OCI-LY1 (cell line): ENCODE measurements at regions not wholly inside any gene's neighbourhood (a gene's known extent, or its start where the extent isn't known, plus 50 kb on each side); places are given as distances from the start of the nearest gene placed in this dataset.

Source experiments
- H2AFZ ChIP-seq: fragments of 200-600 bp; sonication (generic), shearing (Covaris generic); 2 replicates; pipeline ENCODE4 v1.6.0; 2014; ENCODE audit warnings: antibody characterized with exemption, mild to moderate bottlenecking, low read length
- H3F3A ChIP-seq: fragments of 200-600 bp; sonication (generic), shearing (Covaris generic); 2 replicates; pipeline ENCODE4 v1.6.0; 2014; ENCODE audit warnings: mild to moderate bottlenecking, antibody characterized with exemption, low read length, moderate library complexity; ENCODE audit not compliant: insufficient read depth
- H3K27ac ChIP-seq: fragments of 200-600 bp; sonication (generic); 2 replicates; pipeline ENCODE4 v1.5.1; 2014; ENCODE audit warnings: low read length, mixed run types, mild to moderate bottlenecking, low read depth; ENCODE audit not compliant: poor library complexity, severe bottlenecking
- H3K27me3 ChIP-seq: fragments of 200-600 bp; sonication (generic); 2 replicates; pipeline ENCODE4 v1.6.0; 2014; ENCODE audit warnings: antibody characterized with exemption, mild to moderate bottlenecking, low read length, moderate library complexity; ENCODE audit not compliant: insufficient read depth
- H3K36me3 ChIP-seq: fragments of 200-600 bp; sonication (generic); 2 replicates; pipeline ENCODE4 v1.6.1; 2014; ENCODE audit warnings: mild to moderate bottlenecking, antibody characterized with exemption, low read length, moderate library complexity, mixed read lengths; ENCODE audit not compliant: insufficient read depth
- H3K4me1 ChIP-seq: fragments of 200-600 bp; sonication (generic); 2 replicates; pipeline ENCODE4 v1.5.1; 2014; ENCODE audit warnings: mild to moderate bottlenecking, low read length, moderate library complexity; ENCODE audit not compliant: insufficient read depth, severe bottlenecking
- H3K4me2 ChIP-seq: fragments of 200-600 bp; sonication (generic), shearing (Covaris generic); 2 replicates; pipeline ENCODE4 v1.6.1; 2014; ENCODE audit warnings: low read length
- H3K4me3 ChIP-seq: fragments of 200-600 bp; sonication (generic); 2 replicates; pipeline ENCODE4 v1.5.1; 2014; ENCODE audit warnings: low read length, low read depth, mild to moderate bottlenecking, mixed read lengths; ENCODE audit not compliant: poor library complexity, severe bottlenecking
- H3K79me2 ChIP-seq: fragments of 200-600 bp; shearing (Covaris generic); 2 replicates; pipeline ENCODE4 v1.6.1; 2016; ENCODE audit warnings: mixed run types, low read length, mixed read lengths; ENCODE audit not compliant: insufficient read depth
- H3K9ac ChIP-seq: fragments of 200-600 bp; sonication (generic), shearing (Covaris generic); 2 replicates; pipeline ENCODE4 v1.6.1; 2014; ENCODE audit warnings: mild to moderate bottlenecking, low read length, mixed read lengths
- H3K9me2 ChIP-seq: fragments of 200-600 bp; sonication (generic), shearing (Covaris generic); 2 replicates; pipeline ENCODE4 v1.6.1; 2014; ENCODE audit warnings: low read depth, mild to moderate bottlenecking, low read length, mixed read lengths
- H3K9me3 ChIP-seq: fragments of 200-600 bp; shearing (Covaris generic); 2 replicates; pipeline ENCODE4 v1.6.1; 2014; ENCODE audit warnings: low read length, mixed read lengths
- H4K20me1 ChIP-seq: fragments of 200-600 bp; sonication (generic), shearing (Covaris generic); 2 replicates; pipeline ENCODE4 v1.6.0; 2016; ENCODE audit warnings: mild to moderate bottlenecking, low read length; ENCODE audit not compliant: insufficient read depth
- EZH2 ChIP-seq: fragments of 200-600 bp; sonication (generic), shearing (Covaris generic); IDR thresholded peaks from 2 replicates; pipeline ENCODE4 v1.8.0; 2017; ENCODE audit warnings: borderline replicate concordance, mixed run types, mild to moderate bottlenecking, antibody characterized with exemption, low read length, moderate library complexity, mixed read lengths
- TF ChIP-seq, protein P1 (sequence below): fragments of 200-600 bp; sonication (generic), shearing (Covaris generic); IDR thresholded peaks from 2 replicates; pipeline ENCODE4 v1.5.1; 2017; ENCODE audit warnings: mild to moderate bottlenecking, antibody characterized with exemption, low read length, moderate library complexity, mixed read lengths

DNA sequence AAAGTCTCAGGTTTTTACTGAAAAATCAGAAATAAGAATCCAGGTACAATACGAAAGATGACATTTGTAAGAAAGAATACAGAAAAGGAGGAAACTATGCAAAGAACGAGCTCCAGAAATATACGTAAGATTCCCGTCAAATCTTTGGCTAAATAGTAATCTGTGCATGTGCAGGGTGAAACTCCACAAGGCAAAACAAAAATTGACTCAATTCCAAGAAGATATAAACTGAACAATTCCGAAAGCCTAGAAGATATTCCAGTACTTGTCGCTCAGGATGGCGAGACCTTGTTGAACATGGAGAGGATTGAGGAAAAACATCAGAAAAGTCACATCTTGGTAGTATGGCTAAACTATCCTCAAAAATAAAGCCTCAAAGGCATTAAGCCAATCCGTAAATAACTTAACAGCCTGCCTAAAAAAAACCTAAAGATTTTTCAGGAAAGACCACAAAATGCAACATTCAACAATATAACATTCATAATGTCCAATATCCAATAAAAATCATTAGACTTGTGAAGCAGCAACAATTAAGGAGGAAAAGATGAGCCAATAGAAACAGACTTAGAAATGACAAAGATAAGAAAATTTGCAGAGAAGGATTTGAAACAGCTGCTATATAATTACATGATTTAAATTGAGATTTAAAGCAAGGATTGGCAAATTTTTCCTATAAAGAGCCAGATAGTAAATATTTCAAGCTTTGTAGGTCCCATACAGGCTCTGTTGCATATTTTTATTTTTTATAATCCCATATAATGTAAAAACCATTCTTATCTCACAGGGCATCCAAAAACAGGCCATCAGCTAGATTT, 166.4 kb upstream of the UBASH3B start:
- Histone ChIP-seq H3K9me3 (no peaks in the 10 kb centered on the region), H2AFZ (no peak overlapping the region), H3K36me3 (no peaks in the 10 kb centered on the region), H3K27ac (no peak overlapping the region), H3K4me1 (no peaks in the 10 kb centered on the region), H3K9me2 (no peaks in the 10 kb centered on the region), H3K4me2 (no peak overlapping the region), H3F3A (no peaks in the 10 kb centered on the region), H3K4me3 (no peak overlapping the region), H3K9ac (no peak overlapping the region), H4K20me1 (no peaks in the 10 kb centered on the region), H3K27me3 (no peaks in the 10 kb centered on the region), H3K79me2 (no peaks in the 10 kb centered on the region)
- TF ChIP-seq, protein P1, sequence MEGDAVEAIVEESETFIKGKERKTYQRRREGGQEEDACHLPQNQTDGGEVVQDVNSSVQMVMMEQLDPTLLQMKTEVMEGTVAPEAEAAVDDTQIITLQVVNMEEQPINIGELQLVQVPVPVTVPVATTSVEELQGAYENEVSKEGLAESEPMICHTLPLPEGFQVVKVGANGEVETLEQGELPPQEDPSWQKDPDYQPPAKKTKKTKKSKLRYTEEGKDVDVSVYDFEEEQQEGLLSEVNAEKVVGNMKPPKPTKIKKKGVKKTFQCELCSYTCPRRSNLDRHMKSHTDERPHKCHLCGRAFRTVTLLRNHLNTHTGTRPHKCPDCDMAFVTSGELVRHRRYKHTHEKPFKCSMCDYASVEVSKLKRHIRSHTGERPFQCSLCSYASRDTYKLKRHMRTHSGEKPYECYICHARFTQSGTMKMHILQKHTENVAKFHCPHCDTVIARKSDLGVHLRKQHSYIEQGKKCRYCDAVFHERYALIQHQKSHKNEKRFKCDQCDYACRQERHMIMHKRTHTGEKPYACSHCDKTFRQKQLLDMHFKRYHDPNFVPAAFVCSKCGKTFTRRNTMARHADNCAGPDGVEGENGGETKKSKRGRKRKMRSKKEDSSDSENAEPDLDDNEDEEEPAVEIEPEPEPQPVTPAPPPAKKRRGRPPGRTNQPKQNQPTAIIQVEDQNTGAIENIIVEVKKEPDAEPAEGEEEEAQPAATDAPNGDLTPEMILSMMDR, result no peak
- TF ChIP-seq EZH2, result no peak

DNA sequence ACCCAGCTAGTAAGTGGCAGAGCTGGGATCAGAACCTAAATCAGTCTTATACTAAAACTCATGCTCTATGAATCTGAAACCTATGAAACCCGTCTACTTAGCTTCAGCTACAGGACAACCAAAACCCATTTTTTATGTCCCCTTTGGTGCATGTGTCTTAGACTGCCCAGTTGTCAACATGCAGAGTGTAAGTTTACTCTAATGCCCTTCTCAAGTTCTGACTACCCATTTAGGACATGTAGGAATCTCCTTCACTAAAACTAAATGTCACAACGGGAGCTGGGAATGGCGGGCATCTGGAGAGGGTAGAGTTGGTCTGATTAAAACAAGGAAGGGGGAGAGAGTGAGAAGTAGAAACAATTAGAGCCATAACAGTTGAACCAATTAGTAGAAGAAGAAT, 167.9 kb upstream of the UBASH3B start:
- Histone ChIP-seq H3K9ac (no peak overlapping the region), H3K36me3 (no peaks in the 10 kb centered on the region), H3K27me3 (no peaks in the 10 kb centered on the region), H4K20me1 (no peaks in the 10 kb centered on the region), H3K4me2 (no peak overlapping the region), H3K27ac (no peak overlapping the region), H3K9me3 (no peaks in the 10 kb centered on the region), H2AFZ (no peak overlapping the region), H3K9me2 (no peaks in the 10 kb centered on the region), H3K4me3 (no peak overlapping the region), H3F3A (no peaks in the 10 kb centered on the region), H3K4me1 (no peaks in the 10 kb centered on the region), H3K79me2 (no peaks in the 10 kb centered on the region)
- TF ChIP-seq, protein P1, result no peak
- TF ChIP-seq EZH2, result no peak

DNA sequence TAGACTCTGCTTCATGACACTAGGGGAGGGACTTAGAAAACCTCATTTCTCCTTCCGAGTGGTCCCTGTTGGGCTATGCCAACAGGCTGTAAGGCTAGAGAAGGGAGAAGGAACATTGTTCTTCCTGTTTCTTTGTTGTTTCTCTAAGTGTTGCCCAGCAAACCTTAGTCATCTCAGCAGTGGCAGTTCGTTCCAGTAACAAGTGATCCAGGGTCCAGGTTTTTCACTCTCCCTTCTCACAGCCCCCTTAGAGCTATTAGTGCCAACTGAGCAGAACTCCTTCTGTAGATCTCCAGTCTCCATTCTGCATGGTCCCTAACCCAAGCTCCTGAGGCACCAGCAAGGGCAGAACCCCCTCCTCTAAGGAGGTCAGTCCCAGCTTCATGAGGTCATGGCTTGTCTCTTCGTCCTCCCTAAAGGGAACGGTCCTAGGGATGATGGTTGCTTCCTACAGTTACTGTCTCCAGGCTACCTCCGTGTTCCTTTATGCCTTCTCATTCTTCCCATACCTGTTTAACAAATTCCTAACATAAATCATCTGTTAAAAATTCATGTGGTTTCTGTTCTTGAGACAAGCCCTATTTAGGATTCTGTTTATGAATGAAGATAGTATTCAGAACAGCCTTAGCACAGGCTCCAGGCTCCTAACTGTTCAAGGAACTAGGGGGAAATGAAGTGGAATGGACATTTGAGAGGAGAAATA, 168.6 kb upstream of the UBASH3B start:
- H3K4me1 ChIP-seq, result no peaks in the 10 kb centered on the region
- TF ChIP-seq, protein P1, result no peak
- TF ChIP-seq EZH2, result no peak
- no peaks in the 10 kb centered on the region for H3K36me3 ChIP-seq
- no peak overlapping the region for H3K4me3 ChIP-seq
- H3F3A ChIP-seq, result no peaks in the 10 kb centered on the region
- H3K27ac ChIP-seq, result no peak overlapping the region
- no peak overlapping the region for H3K4me2 ChIP-seq
- no peaks in the 10 kb centered on the region for H3K9me3 ChIP-seq
- H2AFZ ChIP-seq, result no peak overlapping the region
- H3K9ac ChIP-seq, result no peak overlapping the region
- H3K27me3 ChIP-seq, result no peaks in the 10 kb centered on the region
- H4K20me1 ChIP-seq, result no peaks in the 10 kb centered on the region
- no peaks in the 10 kb centered on the region for H3K79me2 ChIP-seq
- H3K9me2 ChIP-seq, result no peaks in the 10 kb centered on the region
